Sigmoid colon (tissue), 4 donors: ENCODE measurements at regions not wholly inside any gene's neighbourhood (a gene's known extent, or its start where the extent isn't known, plus 50 kb on each side); places are given as distances from the start of the nearest gene placed in this dataset.

ENCODE experiments used
- POLR2A ChIP-seq, 2 donors: fragments of 450-650 bp; IDR thresholded peaks; one replicate each; pipeline ENCODE4 v1.6.1; 2016; ENCODE audit warnings: antibody characterized with exemption in 2 of 2, mild to moderate bottlenecking in 2 of 2, moderate library complexity in 2 of 2
- POLR2AphosphoS5 ChIP-seq, 4 donors: sonication (generic); formaldehyde crosslinking; IDR thresholded peaks; one replicate each; pipeline ENCODE4 v1.6.1; 2017; ENCODE audit warnings: antibody characterized with exemption in 4 of 4
- TF ChIP-seq, protein P1 (sequence below), 4 experiments: fragments of 450-650 bp in 3 of 4; fragments of 200-600 bp in 1 of 4; IDR thresholded peaks; one replicate each; pipeline ENCODE4 v1.5.1; 2016 to 2019; ENCODE audit warnings: antibody characterized with exemption in 4 of 4, mild to moderate bottlenecking in 3 of 4, moderate library complexity in 2 of 4

GRCh38 chr5:173534664-173535063, 81.8 kb downstream of the BOD1 start:
- TF ChIP-seq POLR2AphosphoS5 (IDR thresholded peaks at IDR 0.05) (peak in 1 of 4 donors; percentile 19), POLR2A (IDR thresholded peaks at IDR 0.05) (no peak)
- TF ChIP-seq, protein P1, sequence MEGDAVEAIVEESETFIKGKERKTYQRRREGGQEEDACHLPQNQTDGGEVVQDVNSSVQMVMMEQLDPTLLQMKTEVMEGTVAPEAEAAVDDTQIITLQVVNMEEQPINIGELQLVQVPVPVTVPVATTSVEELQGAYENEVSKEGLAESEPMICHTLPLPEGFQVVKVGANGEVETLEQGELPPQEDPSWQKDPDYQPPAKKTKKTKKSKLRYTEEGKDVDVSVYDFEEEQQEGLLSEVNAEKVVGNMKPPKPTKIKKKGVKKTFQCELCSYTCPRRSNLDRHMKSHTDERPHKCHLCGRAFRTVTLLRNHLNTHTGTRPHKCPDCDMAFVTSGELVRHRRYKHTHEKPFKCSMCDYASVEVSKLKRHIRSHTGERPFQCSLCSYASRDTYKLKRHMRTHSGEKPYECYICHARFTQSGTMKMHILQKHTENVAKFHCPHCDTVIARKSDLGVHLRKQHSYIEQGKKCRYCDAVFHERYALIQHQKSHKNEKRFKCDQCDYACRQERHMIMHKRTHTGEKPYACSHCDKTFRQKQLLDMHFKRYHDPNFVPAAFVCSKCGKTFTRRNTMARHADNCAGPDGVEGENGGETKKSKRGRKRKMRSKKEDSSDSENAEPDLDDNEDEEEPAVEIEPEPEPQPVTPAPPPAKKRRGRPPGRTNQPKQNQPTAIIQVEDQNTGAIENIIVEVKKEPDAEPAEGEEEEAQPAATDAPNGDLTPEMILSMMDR (IDR thresholded peaks at IDR 0.05) = no peak
